ENCODE measurements at regions not wholly inside any gene's neighbourhood (a gene's known extent, or its start where the extent isn't known, plus 50 kb on each side); places are given as distances from the start of the nearest gene placed in this dataset.

GRCh38 chr6:917296-917695, 224.4 kb upstream of the EXOC2 start:
- TF ChIP-seq, protein P1, sequence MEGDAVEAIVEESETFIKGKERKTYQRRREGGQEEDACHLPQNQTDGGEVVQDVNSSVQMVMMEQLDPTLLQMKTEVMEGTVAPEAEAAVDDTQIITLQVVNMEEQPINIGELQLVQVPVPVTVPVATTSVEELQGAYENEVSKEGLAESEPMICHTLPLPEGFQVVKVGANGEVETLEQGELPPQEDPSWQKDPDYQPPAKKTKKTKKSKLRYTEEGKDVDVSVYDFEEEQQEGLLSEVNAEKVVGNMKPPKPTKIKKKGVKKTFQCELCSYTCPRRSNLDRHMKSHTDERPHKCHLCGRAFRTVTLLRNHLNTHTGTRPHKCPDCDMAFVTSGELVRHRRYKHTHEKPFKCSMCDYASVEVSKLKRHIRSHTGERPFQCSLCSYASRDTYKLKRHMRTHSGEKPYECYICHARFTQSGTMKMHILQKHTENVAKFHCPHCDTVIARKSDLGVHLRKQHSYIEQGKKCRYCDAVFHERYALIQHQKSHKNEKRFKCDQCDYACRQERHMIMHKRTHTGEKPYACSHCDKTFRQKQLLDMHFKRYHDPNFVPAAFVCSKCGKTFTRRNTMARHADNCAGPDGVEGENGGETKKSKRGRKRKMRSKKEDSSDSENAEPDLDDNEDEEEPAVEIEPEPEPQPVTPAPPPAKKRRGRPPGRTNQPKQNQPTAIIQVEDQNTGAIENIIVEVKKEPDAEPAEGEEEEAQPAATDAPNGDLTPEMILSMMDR (IDR thresholded peaks at IDR 0.05) = no peak
- no peak for TF ChIP-seq POLR2A (IDR thresholded peaks at IDR 0.05)
